Testis (tissue), 2 donors: ENCODE measurements at regions not wholly inside any gene's neighbourhood (a gene's known extent, or its start where the extent isn't known, plus 50 kb on each side); places are given as distances from the start of the nearest gene placed in this dataset.

Source experiments
- DNase-seq: peaks from one replicate; pipeline ENCODE4 v3.0.0-alpha.2; 2019
- H3K27ac ChIP-seq, 2 donors: fragments of 200-600 bp; sonication (generic); one replicate each; pipeline ENCODE4 v1.5.1; 2019
- H3K27me3 ChIP-seq: fragments of 200-600 bp; sonication (generic); one replicate; pipeline ENCODE4 v1.5.1; 2019
- H3K36me3 ChIP-seq: fragments of 200-600 bp; sonication (generic); one replicate; pipeline ENCODE4 v1.5.1; 2017; ENCODE audit warnings: low read depth; ENCODE audit errors: missing control alignments
- H3K4me1 ChIP-seq: fragments of 200-600 bp; sonication (generic); one replicate; pipeline ENCODE4 v1.5.1; 2019
- H3K4me3 ChIP-seq, 2 donors: fragments of 200-600 bp; sonication (generic); one replicate each; pipeline ENCODE4 v1.5.1; 2017 to 2019
- H3K9me3 ChIP-seq: fragments of 200-600 bp; sonication (generic); one replicate; pipeline ENCODE4 v1.5.1; 2017
- POLR2A ChIP-seq: fragments of 450-650 bp; IDR thresholded peaks from one replicate; pipeline ENCODE4 v1.6.1; 2017; ENCODE audit warnings: antibody characterized with exemption, mild to moderate bottlenecking, moderate library complexity
- WGBS, 2 donors: methylation state at CpG; one replicate each; pipeline ENCODE4 v1.1.5; 2018; 5-methylcytosine and 5-hydroxymethylcytosine counted together
- intact Hi-C: fragments of 100-400 bp; cut with DNase I; formaldehyde crosslinking; loops from one replicate; pipeline ENCODE4 v1.15.1; 2023; ENCODE audit warnings: low total_unique reads
- TF ChIP-seq, protein P1 (sequence below), 3 experiments: fragments of 450-650 bp in 2 of 3; fragments of 200-600 bp in 1 of 3; sonication (generic) in 1 of 3; IDR thresholded peaks; one replicate each; pipeline ENCODE4 v1.5.1; 2016 to 2019; ENCODE audit warnings: antibody characterized with exemption in 3 of 3, mild to moderate bottlenecking in 2 of 3, moderate library complexity in 1 of 3

DNA sequence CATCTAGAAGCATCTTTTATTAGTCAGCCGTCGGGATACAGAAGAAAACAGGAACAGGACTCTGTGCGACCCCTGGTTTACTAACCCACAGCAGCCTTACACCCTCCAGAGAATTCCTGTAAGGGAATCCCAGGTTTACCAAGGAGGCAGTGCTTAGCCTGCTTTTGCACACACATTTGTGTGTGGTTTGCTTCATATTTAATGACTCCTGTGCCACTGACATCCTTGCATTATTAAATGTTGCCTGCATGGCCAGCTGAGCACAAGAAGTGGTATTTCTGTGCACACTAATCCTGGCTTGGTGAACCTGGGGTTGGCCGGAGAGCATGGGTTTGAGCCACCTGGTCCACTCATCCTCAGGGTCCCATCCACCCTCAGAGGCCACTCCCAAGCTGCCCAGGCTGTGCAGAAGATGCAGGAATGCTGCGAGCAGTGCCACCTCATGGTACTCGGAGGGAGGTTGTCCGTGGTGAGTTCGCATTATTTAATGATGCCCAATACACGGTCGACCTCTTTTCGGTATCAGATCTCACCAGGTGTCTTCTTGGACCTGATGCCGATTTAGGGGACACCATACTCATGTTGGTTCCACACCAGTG lies 152.4 kb upstream of the RTL1 start:
- WGBS, 2 donors, result 90 to 95% methylated on average over 8 to 12 of the region's 12 CpGs
- TF ChIP-seq POLR2A, result no peak
- no peaks in the 10 kb centered on the region for H3K27me3 ChIP-seq
- no peak overlapping the region for H3K27ac ChIP-seq
- intact Hi-C loops, result no loop called here
- no peaks in the 10 kb centered on the region for H3K4me1 ChIP-seq
- no peaks in the 10 kb centered on the region for H3K9me3 ChIP-seq
- no peak overlapping the region for H3K4me3 ChIP-seq
- no peak for DNase-seq
- H3K36me3 ChIP-seq, result no peaks in the 10 kb centered on the region

DNA sequence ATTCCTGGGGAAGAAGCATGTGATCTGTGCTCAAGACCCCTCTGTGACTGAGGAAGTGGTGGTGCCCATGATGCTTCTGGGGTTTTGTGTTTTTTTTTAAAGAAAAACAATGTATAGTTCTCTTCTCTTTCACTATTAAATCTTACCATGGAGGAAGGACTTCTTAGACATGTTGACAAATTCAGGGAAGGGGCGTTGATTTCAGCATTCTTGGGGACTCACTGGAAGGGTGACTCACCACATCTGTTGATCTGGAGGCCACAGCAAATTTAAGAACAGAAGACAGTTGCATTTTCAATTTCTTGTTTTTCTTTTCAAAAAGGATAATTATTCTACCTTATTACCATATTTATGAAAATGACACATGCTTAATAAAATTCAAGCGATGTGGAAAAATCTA lies 152.9 kb upstream of the RTL1 start:
- DNase-seq, result no peak
- 87 to 93% methylated on average over 2 of the region's 2 CpGs for WGBS, 2 donors
- Histone ChIP-seq H3K4me3 (no peak overlapping the region), H3K27ac (no peak overlapping the region), H3K27me3 (no peaks in the 10 kb centered on the region), H3K9me3 (no peaks in the 10 kb centered on the region), H3K4me1 (no peaks in the 10 kb centered on the region), H3K36me3 (no peaks in the 10 kb centered on the region)
- intact Hi-C loops, result no loop called here
- TF ChIP-seq, protein P1, sequence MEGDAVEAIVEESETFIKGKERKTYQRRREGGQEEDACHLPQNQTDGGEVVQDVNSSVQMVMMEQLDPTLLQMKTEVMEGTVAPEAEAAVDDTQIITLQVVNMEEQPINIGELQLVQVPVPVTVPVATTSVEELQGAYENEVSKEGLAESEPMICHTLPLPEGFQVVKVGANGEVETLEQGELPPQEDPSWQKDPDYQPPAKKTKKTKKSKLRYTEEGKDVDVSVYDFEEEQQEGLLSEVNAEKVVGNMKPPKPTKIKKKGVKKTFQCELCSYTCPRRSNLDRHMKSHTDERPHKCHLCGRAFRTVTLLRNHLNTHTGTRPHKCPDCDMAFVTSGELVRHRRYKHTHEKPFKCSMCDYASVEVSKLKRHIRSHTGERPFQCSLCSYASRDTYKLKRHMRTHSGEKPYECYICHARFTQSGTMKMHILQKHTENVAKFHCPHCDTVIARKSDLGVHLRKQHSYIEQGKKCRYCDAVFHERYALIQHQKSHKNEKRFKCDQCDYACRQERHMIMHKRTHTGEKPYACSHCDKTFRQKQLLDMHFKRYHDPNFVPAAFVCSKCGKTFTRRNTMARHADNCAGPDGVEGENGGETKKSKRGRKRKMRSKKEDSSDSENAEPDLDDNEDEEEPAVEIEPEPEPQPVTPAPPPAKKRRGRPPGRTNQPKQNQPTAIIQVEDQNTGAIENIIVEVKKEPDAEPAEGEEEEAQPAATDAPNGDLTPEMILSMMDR (IDR thresholded peaks at IDR 0.05), result no peak
- TF ChIP-seq POLR2A, result no peak

DNA sequence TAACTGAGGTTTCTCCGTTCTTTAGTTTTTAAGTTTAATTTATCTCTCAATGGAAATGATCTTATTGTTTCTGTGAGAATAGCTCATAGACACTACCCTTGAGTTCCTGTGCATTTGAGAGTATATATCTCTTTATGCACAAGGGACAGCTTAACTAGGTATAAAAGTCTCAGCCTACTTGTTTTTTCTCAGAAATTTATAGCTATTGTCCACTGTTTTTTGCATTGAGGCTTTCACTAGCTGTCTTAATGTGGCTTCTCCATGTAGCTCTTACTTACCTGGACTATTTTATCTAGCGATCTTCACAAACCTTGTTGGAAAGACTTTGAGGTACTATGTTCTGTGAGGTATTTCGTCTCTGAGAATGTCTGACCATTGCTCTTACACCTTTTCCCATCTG lies 153.9 kb upstream of the RTL1 start:
- no peaks in the 10 kb centered on the region for H3K4me1 ChIP-seq
- H3K36me3 ChIP-seq, result no peaks in the 10 kb centered on the region
- H3K9me3 ChIP-seq, result no peaks in the 10 kb centered on the region
- intact Hi-C loops, result no loop called here
- 95 to 99% methylated on average over 3 of the region's 3 CpGs for WGBS, 2 donors
- no peak overlapping the region for H3K4me3 ChIP-seq
- H3K27me3 ChIP-seq, result no peaks in the 10 kb centered on the region
- no peak overlapping the region for H3K27ac ChIP-seq
- TF ChIP-seq POLR2A, result no peak
- TF ChIP-seq, protein P1 (IDR thresholded peaks at IDR 0.05), result no peak
- DNase-seq, result no peak

DNA sequence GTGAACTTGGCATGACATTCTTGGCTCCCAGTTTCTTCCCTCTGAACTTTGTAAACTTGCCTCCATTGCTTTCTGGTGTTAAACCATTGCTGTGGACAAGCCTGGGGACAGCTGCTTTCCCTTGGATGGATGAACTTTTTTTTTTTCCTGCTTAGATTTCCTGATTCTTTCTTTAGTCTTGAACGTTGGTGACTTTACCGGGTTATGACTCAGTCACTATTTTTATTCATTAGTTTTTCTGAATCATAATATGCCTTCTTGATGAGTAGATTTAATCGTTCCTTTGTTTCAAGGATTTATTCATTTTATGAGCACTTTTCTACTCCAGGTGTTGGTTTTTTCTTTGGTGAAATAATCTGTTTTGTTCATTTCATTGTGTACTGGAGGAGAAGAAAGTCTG lies 155.0 kb upstream of the RTL1 start:
- 80 to 82% methylated on average over 3 of the region's 3 CpGs for WGBS, 2 donors

DNA sequence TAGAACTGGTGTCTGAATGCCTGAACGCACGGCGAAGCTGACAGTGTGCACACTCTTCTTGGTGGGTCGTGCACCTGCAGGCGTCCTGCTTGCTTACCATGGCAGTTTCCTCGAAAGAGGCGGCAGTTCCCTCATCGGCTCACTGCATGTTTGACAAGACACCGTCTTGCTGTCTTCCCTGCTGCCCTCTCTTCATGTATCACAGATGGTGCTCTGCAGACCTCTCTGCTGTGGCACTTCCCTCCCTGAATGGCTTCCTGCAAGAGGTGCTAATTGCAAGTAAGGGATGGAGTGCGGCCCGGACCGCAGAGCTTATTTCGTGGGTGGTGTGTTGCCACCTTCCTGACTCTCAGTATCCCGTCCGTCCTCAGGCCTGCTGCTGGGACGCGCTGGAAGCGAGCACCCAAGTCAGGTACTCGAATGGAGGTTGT lies 156.7 kb upstream of the RTL1 start:
- Histone ChIP-seq H3K27me3 (no peaks in the 10 kb centered on the region), H3K4me3 (no peak overlapping the region), H3K4me1 (no peaks in the 10 kb centered on the region), H3K9me3 (no peaks in the 10 kb centered on the region), H3K36me3 (no peaks in the 10 kb centered on the region), H3K27ac (no peak overlapping the region)
- WGBS, 2 donors, result 91 to 93% methylated on average over 19 of the region's 19 CpGs
- TF ChIP-seq POLR2A, result no peak
- TF ChIP-seq, protein P1 (IDR thresholded peaks at IDR 0.05), result no peak
- no peak for DNase-seq
- intact Hi-C loops, result no loop called here

More for the DNA sequence above, 155.0 kb upstream of the RTL1 start:
- no peak overlapping the region for H3K4me3 ChIP-seq
- no peak for DNase-seq
- TF ChIP-seq, protein P1 (IDR thresholded peaks at IDR 0.05), result no peak
- TF ChIP-seq POLR2A, result no peak
- no peak overlapping the region for H3K27ac ChIP-seq
- H3K9me3 ChIP-seq, result no peaks in the 10 kb centered on the region
- no peaks in the 10 kb centered on the region for H3K4me1 ChIP-seq
- H3K36me3 ChIP-seq, result no peaks in the 10 kb centered on the region
- H3K27me3 ChIP-seq, result no peaks in the 10 kb centered on the region
- intact Hi-C loops, result no loop called here
